Heart right ventricle (tissue), 16 donors: ENCODE measurements at regions not wholly inside any gene's neighbourhood (a gene's known extent, or its start where the extent isn't known, plus 50 kb on each side); places are given as distances from the start of the nearest gene placed in this dataset.

Experiments used
- ATAC-seq, 8 donors: fragments of 200-7000 bp; cut with Tn5 transposase; one replicate each; pipeline ENCODE4 v1.9.1; 2020; ENCODE audit warnings: mild to moderate bottlenecking in 8 of 8, moderate library complexity in 8 of 8, moderate number of reproducible peaks in 1 of 8
- DNase-seq, 2 donors: peaks; one replicate each; pipeline ENCODE4 v3.0.0-alpha.2; 2020
- H3K27ac ChIP-seq, 10 donors: fragments of 200-600 bp; sonication (generic) in 2 of 10; one replicate each; pipeline versions ENCODE4 v1.5.0 to v1.8.0; 2020 to 2022; ENCODE audit warnings: mild to moderate bottlenecking in 3 of 10
- H3K27me3 ChIP-seq, 7 donors: fragments of 200-600 bp; one replicate each; pipeline ENCODE4 v1.8.0; 2021 to 2022; ENCODE audit warnings: mild to moderate bottlenecking in 2 of 7
- H3K36me3 ChIP-seq, 9 donors: fragments of 200-600 bp; sonication (generic) in 1 of 9; one replicate each; pipeline versions ENCODE4 v1.5.0 to v1.8.0; 2020 to 2022; ENCODE audit warnings: mild to moderate bottlenecking in 2 of 9
- H3K4me1 ChIP-seq, 9 donors: fragments of 200-600 bp; sonication (generic) in 1 of 9; one replicate each; pipeline versions ENCODE4 v1.5.0 to v1.8.0; 2020 to 2022; ENCODE audit warnings: mild to moderate bottlenecking in 4 of 9
- H3K4me3 ChIP-seq, 10 donors: fragments of 200-600 bp; sonication (generic) in 2 of 10; one replicate each; pipeline versions ENCODE4 v1.5.0 to v1.8.0; 2020 to 2022; ENCODE audit warnings: mild to moderate bottlenecking in 7 of 10, moderate library complexity in 2 of 10
- H3K9me3 ChIP-seq, 11 donors: fragments of 200-600 bp in 10 of 11; sonication (generic) in 2 of 11; one replicate each; pipeline versions ENCODE4 v1.5.0 to v1.8.0; 2013 to 2022; ENCODE audit warnings: mild to moderate bottlenecking in 2 of 11, control low read depth in 1 of 11, moderate library complexity in 1 of 11
- CTCF ChIP-seq, 9 donors: fragments of 200-600 bp; sonication (generic) in 2 of 9; IDR thresholded peaks; one replicate each; pipeline versions ENCODE4 v1.5.0 to v1.8.0; 2021 to 2022; ENCODE audit warnings: antibody characterized with exemption in 9 of 9, mild to moderate bottlenecking in 5 of 9, moderate library complexity in 1 of 9
- WGBS, 2 donors: extraction: QIAGEN DNeasy Blood & Tissue Kit; methylation state at CpG; one replicate each; pipeline ENCODE4 v1.1.7; 2013; ENCODE audit warnings: inconsistent platforms in 1 of 2; 5-methylcytosine and 5-hydroxymethylcytosine counted together
- intact Hi-C, 10 donors: fragments of 100-400 bp; cut with DNase I; formaldehyde crosslinking; loops; one replicate each; pipeline versions ENCODE4 v1.11.1 to v1.14.2; 2022
- donor health status: Arrhythmogenic right ventricular cardiomyopathy.
- donor health status: ischemic (EF 13 %, LVEDD 7.1; RV severe dilation, severe dysfunction).
- donor health status: healthy with polysubstance abuse.
- donor health status: DM: no; HTN: yes; CAD: no.
- donor health status: DM: no; HTN: no; CAD: no.
- donor health status: ischemic (EF 25% LVEDD 6.9; RV normal size, moderate dysfunction).
- donor health status: ischemic (EF 25% LVEDD 5.7; RV mildly dilated, moderate dysfunction).
- donor health status: healthy.
- donor health status: DM: yes; HTN: yes; CAD: no.
- donor health status: Ischemic cardiomyopathy.
- donor health status: ischemic (EF 35%, LVEDD 5.7; RV mildly dilated, moderate dysfunction).
- donor health status: nonischemic (EF 11% LVEDD 7.7; RV severe dilation, severe dysfunction).
- donor health status: DM: yes; HTN: yes; CAD: no.
- donor health status: PGD.
- donor health status: ischemic (EF 29% LVEDD 5.4; RV normal size, mild dysfunction).
- donor health status: nonischemic (EF 23%, LVEDD 6.1; RV moderate dilation, normal function).

GRCh38 chr18:78758496-78758895 is 221.1 kb upstream of the SALL3 start:
- intact Hi-C loops: no loop called here
- no peak for DNase-seq
- 81 to 85% methylated on average over 9 of the region's 9 CpGs for WGBS, 2 donors

DNA sequence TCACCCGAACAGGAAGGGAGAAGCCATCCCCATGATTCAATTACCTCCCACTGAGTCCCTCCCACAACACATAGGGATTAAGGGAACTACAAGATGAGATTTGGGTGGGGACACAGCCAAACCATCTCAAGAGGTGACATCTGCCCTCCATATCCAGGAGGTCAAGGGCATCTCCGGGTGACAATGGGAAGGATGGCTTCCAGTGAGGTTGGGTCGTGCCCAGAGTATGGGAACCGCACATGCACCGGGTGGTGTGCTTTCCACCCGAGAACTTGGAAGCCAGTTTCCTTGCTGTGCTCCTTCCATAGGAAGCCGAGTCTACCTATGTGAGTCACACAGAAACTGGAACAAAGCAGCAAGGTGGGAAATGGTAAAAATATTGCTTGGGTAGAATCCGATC is 216.9 kb upstream of the SALL3 start:
- Histone ChIP-seq H3K9me3 (peaks cover 0 to 10% (median 0%) of the 10 kb centered on the region in 11 donors), H3K4me3 (no peak overlapping the region), H3K36me3 (no peaks in the 10 kb centered on the region), H3K27ac (no peak overlapping the region), H3K27me3 (peaks cover 0 to 13% (median 3%) of the 10 kb centered on the region in 7 donors), H3K4me1 (no peaks in the 10 kb centered on the region)
- ATAC-seq: no peak
- DNase-seq: no peak
- WGBS, 2 donors: 88 to 91% methylated on average over 8 of the region's 8 CpGs
- no peak for TF ChIP-seq CTCF (IDR thresholded peaks at IDR 0.05)
- intact Hi-C loops: no loop called here

More at GRCh38 chr18:78758496-78758895, 221.1 kb upstream of the SALL3 start:
- TF ChIP-seq CTCF (IDR thresholded peaks at IDR 0.05): no peak
- ATAC-seq: no peak
- Histone ChIP-seq H3K4me1 (no peaks in the 10 kb centered on the region), H3K27ac (no peak overlapping the region), H3K4me3 (no peak overlapping the region), H3K36me3 (no peaks in the 10 kb centered on the region), H3K27me3 (peaks cover 0 to 14% (median 0%) of the 10 kb centered on the region in 7 donors), H3K9me3 (peaks cover 0 to 10% (median 0%) of the 10 kb centered on the region in 11 donors)

DNA sequence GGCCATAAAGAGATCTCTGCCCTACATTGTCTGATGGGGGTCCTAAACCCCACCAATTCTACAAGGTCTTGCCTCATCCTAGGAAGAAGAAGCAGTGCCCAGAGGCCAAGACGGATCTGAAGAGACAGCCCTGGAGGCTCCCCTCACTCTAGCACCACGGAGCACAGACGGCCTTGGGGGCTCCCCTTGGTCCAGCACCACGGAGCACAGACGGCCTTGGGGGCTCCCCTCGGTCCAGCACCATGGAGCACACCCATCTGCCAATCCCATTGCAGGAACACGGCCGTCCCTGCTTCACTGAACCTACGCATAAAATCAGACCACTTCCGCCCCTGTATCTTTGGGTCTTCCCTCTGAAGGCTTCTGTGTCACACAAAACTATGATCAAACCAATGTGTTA is 215.1 kb upstream of the SALL3 start:
- WGBS, 2 donors: 82 to 84% methylated on average over 10 of the region's 10 CpGs
- no peak overlapping the region for H3K27ac ChIP-seq
- ATAC-seq (no peak), DNase-seq (no peak)
- H3K4me3 ChIP-seq: no peak overlapping the region
- peaks cover 0 to 10% (median 0%) of the 10 kb centered on the region in 11 donors for H3K9me3 ChIP-seq
- intact Hi-C loops: no loop called here
- no peaks in the 10 kb centered on the region for H3K4me1 ChIP-seq
- no peak for TF ChIP-seq CTCF (IDR thresholded peaks at IDR 0.05)
- peaks cover 0 to 29% (median 17%) of the 10 kb centered on the region in 7 donors for H3K27me3 ChIP-seq
- no peaks in the 10 kb centered on the region for H3K36me3 ChIP-seq

DNA sequence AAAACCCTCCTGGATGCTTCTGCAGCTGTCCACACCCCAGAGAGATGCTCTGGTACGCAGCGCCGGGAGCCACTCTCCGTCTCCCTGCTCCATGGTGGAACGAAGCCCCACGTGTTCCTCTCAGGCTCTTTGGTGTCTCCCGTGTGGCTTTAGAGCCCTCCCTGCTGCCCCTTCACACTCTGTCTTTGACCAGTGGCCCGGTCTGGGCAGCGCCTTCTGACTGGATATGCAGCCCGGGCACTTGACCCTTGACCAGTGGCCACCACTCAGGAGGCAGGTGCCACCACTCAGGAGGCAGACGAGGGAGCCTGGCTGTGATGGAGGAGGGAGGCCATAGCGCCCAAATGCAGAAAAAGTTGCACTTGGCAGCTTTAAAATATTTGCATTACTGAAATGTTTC is 214.5 kb upstream of the SALL3 start:
- 87 to 89% methylated on average over 12 of the region's 12 CpGs for WGBS, 2 donors
- Histone ChIP-seq H3K4me3 (no peak overlapping the region), H3K4me1 (no peaks in the 10 kb centered on the region), H3K27ac (no peak overlapping the region), H3K9me3 (peaks cover 0 to 9% (median 0%) of the 10 kb centered on the region in 11 donors), H3K36me3 (no peaks in the 10 kb centered on the region), H3K27me3 (peaks cover 0 to 29% (median 17%) of the 10 kb centered on the region in 7 donors)
- no peak for ATAC-seq
- DNase-seq: no peak
- TF ChIP-seq CTCF (IDR thresholded peaks at IDR 0.05): no peak
- intact Hi-C loops: no loop called here
